Caco-2 (cell line): ENCODE measurements at regions not wholly inside any gene's neighbourhood (a gene's known extent, or its start where the extent isn't known, plus 50 kb on each side); places are given as distances from the start of the nearest gene placed in this dataset.

Experiments
- BruUV-seq: library from RNA; stranded (reverse); fragments of 400-500 nt; replicated peaks from 2 replicates; lab custom pipeline; 2021; lab: Mats Ljungman, UMichigan
- CTCF ChIA-PET: fragments of 300-600 bp; sonication (Branson Sonifier 250); formaldehyde crosslinking; loops from one replicate; lab custom pipeline; 2022; ENCODE audit warnings: antibody characterized with exemption; lab: Charles Lee
- POLR2A ChIA-PET: fragments of 300-600 bp; sonication (Branson Sonifier 250); formaldehyde crosslinking; loops from one replicate; lab custom pipeline; 2022; ENCODE audit warnings: antibody characterized with exemption; lab: Charles Lee
- DNase-seq, 2 experiments: peaks; one replicate each; pipeline versions ENCODE4 v3.0.0 to v3.0.0-alpha.2; 2020 to 2022
- H3K27me3 ChIP-seq: replicated peaks from 2 replicates; pipeline ENCODE4 v1.6.0; 2011; ENCODE audit warnings: low read length; ENCODE audit not compliant: control insufficient read depth, insufficient read depth
- H3K36me3 ChIP-seq: 2 replicates; pipeline ENCODE4 v1.5.1; 2011; ENCODE audit warnings: low read length; ENCODE audit not compliant: control insufficient read depth, insufficient read depth
- H3K4me1 ChIP-seq: fragments of 250-450 bp; sonication (Bioruptor Pico); 2 replicates; pipeline ENCODE4 v1.5.1; 2020; ENCODE audit warnings: mild to moderate bottlenecking
- H3K4me3 ChIP-seq: 2 replicates; pipeline ENCODE4 v1.5.1; 2011; ENCODE audit warnings: low read depth, mild to moderate bottlenecking, control low read depth, low read length
- H3K9me3 ChIP-seq: fragments of 250-450 bp; sonication (Bioruptor Pico); 2 replicates; pipeline ENCODE4 v1.5.1; 2020; ENCODE audit warnings: mild to moderate bottlenecking, moderate library complexity
- H3K27ac Mint-ChIP-seq: one replicate; pipeline ENCODE4 v1.8.0; 2022; ENCODE audit warnings: mixed read lengths; ENCODE audit not compliant: unreplicated experiment
- H3K27me3 Mint-ChIP-seq: one replicate; pipeline ENCODE4 v1.8.0; 2022; ENCODE audit warnings: mixed read lengths; ENCODE audit not compliant: insufficient read depth, unreplicated experiment
- H3K36me3 Mint-ChIP-seq: one replicate; pipeline ENCODE4 v1.8.0; 2022; ENCODE audit warnings: mild to moderate bottlenecking, mixed read lengths; ENCODE audit not compliant: insufficient read depth, unreplicated experiment
- H3K4me1 Mint-ChIP-seq: one replicate; pipeline ENCODE4 v1.8.0; 2022; ENCODE audit warnings: low read depth, mixed read lengths; ENCODE audit not compliant: unreplicated experiment
- H3K4me3 Mint-ChIP-seq: one replicate; pipeline ENCODE4 v1.8.0; 2022; ENCODE audit warnings: mild to moderate bottlenecking, moderate library complexity, mixed read lengths; ENCODE audit not compliant: unreplicated experiment
- H3K9me3 Mint-ChIP-seq: one replicate; pipeline ENCODE4 v1.8.0; 2022; ENCODE audit warnings: mixed read lengths; ENCODE audit not compliant: unreplicated experiment
- CTCF ChIP-seq, 2 experiments: fragments of 200-600 bp in 1 of 2; IDR thresholded peaks; 1 replicate in 1 of 2; 2 replicates in 1 of 2; pipeline versions ENCODE4 v1.5.1 to v1.8.0; 2011 to 2022; ENCODE audit warnings: antibody characterized with exemption in 1 of 2, control low read depth in 1 of 2, inconsistent platforms in 1 of 2, low read depth in 1 of 2, low read length in 1 of 2, mild to moderate bottlenecking in 1 of 2, moderate library complexity in 1 of 2; ENCODE audit not compliant: insufficient read depth in 1 of 2, severe bottlenecking in 1 of 2, unreplicated experiment in 1 of 2
- intact Hi-C: fragments of 100-400 bp; cut with micrococcal nuclease; formaldehyde crosslinking; loops from one replicate; pipeline ENCODE4 v1.10.0; 2022; ENCODE audit not compliant: unreplicated experiment

- Histone ChIP-seq H3K4me1 (peaks cover 29% of the 10 kb centered on the region), H3K27me3 (no peaks in the 10 kb centered on the region), H3K36me3 (no peaks in the 10 kb centered on the region), H3K9me3 (no peaks in the 10 kb centered on the region), H3K4me3 (no peak overlapping the region)
- H3K9me3 Mint-ChIP-seq: no peaks in the 10 kb centered on the region
- no peak overlapping the region for H3K27ac Mint-ChIP-seq
- intact Hi-C loops: loop anchor here (10.0 kb wide), 1 partner anchor 290 kb away; no protein-coding TSS in a partner anchor
- no TSS peak for BruUV-seq
- TF ChIP-seq CTCF (IDR thresholded peaks at IDR 0.05; ENCODE audit: insufficient read depth in 1 of 2, low read depth in 1 of 2, low read length in 1 of 2, severe bottlenecking in 1 of 2, unreplicated experiment in 1 of 2): no peak
- no peaks in the 10 kb centered on the region for H3K27me3 Mint-ChIP-seq
- no peaks in the 10 kb centered on the region for H3K36me3 Mint-ChIP-seq
- CTCF ChIA-PET: no interaction called here
- no peak for DNase-seq
- H3K4me3 Mint-ChIP-seq: no peak overlapping the region
- peaks cover 16% of the 10 kb centered on the region for H3K4me1 Mint-ChIP-seq
- POLR2A ChIA-PET: no interaction called here
Measured at GRCh38 chr12:89834676-89835075, 126.0 kb upstream of the ATP2B1 start.

GRCh38 chr12:89833337-89834252 lies 125.0 kb upstream of the ATP2B1 start:
- Mint-ChIP-seq H3K27ac (no peak overlapping the region), H3K27me3 (no peaks in the 10 kb centered on the region), H3K36me3 (no peaks in the 10 kb centered on the region), H3K4me3 (no peak overlapping the region), H3K4me1 (peaks cover 26% of the 10 kb centered on the region), H3K9me3 (no peaks in the 10 kb centered on the region)
- H3K27me3 ChIP-seq: no peaks in the 10 kb centered on the region
- no peak overlapping the region for H3K4me3 ChIP-seq
- H3K4me1 ChIP-seq: peaks cover 34% of the 10 kb centered on the region
- H3K36me3 ChIP-seq: no peaks in the 10 kb centered on the region
- intact Hi-C loops: loop anchor here (10.0 kb wide), 1 partner anchor 289 kb away; no protein-coding TSS in a partner anchor
- TF ChIP-seq CTCF (IDR thresholded peaks at IDR 0.05; ENCODE audit: insufficient read depth in 1 of 2, low read depth in 1 of 2, low read length in 1 of 2, severe bottlenecking in 1 of 2, unreplicated experiment in 1 of 2): no peak
- POLR2A ChIA-PET: no interaction called here
- H3K9me3 ChIP-seq: no peaks in the 10 kb centered on the region
- CTCF ChIA-PET: no interaction called here
- no TSS peak for BruUV-seq
- no peak for DNase-seq

- no peak overlapping the region for H3K4me3 Mint-ChIP-seq
Measured at GRCh38 chr12:89832336-89832735, 123.7 kb upstream of the ATP2B1 start.

More at GRCh38 chr12:89832336-89832735, 123.7 kb upstream of the ATP2B1 start:
- Histone ChIP-seq H3K4me1 (peaks cover 45% of the 10 kb centered on the region), H3K36me3 (no peaks in the 10 kb centered on the region), H3K9me3 (no peaks in the 10 kb centered on the region), H3K4me3 (no peak overlapping the region), H3K27me3 (no peaks in the 10 kb centered on the region)
- DNase-seq: no peak
- CTCF ChIA-PET: no interaction called here
- H3K9me3 Mint-ChIP-seq: no peaks in the 10 kb centered on the region
- H3K27ac Mint-ChIP-seq: no peak overlapping the region
- no peaks in the 10 kb centered on the region for H3K27me3 Mint-ChIP-seq
- no peak for TF ChIP-seq CTCF (IDR thresholded peaks at IDR 0.05; ENCODE audit: insufficient read depth in 1 of 2, low read depth in 1 of 2, low read length in 1 of 2, severe bottlenecking in 1 of 2, unreplicated experiment in 1 of 2)
- peaks cover 33% of the 10 kb centered on the region for H3K4me1 Mint-ChIP-seq
- H3K36me3 Mint-ChIP-seq: no peaks in the 10 kb centered on the region
- POLR2A ChIA-PET: no interaction called here
- no TSS peak for BruUV-seq
- intact Hi-C loops: loop anchor here (10.0 kb wide), 1 partner anchor 288 kb away; no protein-coding TSS in a partner anchor
